ENCODE measurements at regions not wholly inside any gene's neighbourhood (a gene's known extent, or its start where the extent isn't known, plus 50 kb on each side); places are given as distances from the start of the nearest gene placed in this dataset.
"Not testable (repeated sequence)": the region's sequence is repeated elsewhere in the genome, so short reads cannot be mapped to it uniquely, and the experiment has no call there.

DNA sequence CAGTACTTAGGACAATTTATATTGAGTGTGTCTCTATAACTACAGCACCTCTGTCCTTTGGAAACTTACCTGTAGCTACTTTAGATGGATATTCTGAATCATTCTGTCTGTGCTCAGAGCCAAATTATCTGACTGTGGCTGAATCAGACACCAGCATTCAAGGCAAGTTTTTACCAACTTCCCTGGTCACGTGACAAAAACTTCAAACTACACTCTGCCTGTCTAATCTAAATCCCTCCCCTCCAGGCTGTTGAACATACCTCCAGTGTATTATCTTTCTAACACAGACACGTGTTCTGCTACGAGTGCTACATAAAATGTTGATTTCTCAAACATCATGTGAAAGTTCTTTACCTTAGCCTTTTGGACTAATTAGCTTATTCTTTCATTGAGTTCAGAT, 641.2 kb upstream of the CPEB2 start:
- DNase-seq (ENCODE audit: low read depth in 2 of 2) = no peak

DNA sequence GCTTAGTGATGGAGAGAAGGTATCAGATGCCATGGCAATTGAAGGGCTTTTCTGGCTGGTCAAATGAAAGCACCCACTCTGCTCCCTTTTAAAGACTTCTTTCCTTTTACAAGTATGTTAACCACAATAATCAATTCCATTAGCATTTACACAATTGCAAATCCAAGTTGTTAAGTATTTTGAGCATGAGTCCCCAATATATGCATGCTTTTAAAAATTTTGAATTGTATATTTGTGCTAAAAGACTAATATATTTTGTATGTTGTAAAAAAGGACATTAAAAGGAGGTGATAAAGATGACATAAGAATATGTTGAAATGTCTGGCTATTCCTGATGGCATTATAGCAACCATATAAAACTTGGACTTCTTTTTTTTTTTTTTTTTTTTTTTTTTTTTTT, 639.9 kb upstream of the CPEB2 start:
- DNase-seq (ENCODE audit: low read depth in 2 of 2) = no peak

GRCh38 chr4:14364953-14365536, 637.2 kb upstream of the CPEB2 start:
- no peak for DNase-seq (ENCODE audit: low read depth in 2 of 2)

DNA sequence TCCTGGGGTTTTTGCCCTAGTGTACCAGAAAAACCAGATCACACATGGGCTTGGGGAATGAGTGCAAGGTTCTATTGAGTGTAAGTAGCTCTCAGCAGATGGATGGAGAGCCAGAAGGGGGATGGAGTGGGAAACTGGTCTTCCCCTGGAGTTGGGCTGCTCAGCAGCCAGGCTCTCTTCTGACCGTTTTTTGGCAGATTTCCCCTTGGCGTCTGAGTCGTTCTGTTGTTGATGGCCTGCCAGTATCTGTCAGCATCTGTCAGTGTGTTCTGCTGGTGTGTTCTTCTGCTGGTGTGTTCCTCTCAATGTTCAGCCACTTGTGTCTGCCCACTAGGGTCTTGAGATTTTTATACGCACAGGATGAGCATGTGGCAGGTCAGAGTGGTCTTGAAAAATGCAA, 633.9 kb upstream of the CPEB2 start:
- no peak for DNase-seq (ENCODE audit: low read depth in 2 of 2)

- DNase-seq (ENCODE audit: low read depth in 2 of 2) = no peak
These were observed 631.1 kb upstream of the CPEB2 start for GRCh38 chr4:14371131-14371530.

GRCh38 chr4:14375816-14376215, 626.5 kb upstream of the CPEB2 start:
- no peak for DNase-seq (ENCODE audit: low read depth in 2 of 2)

DNA sequence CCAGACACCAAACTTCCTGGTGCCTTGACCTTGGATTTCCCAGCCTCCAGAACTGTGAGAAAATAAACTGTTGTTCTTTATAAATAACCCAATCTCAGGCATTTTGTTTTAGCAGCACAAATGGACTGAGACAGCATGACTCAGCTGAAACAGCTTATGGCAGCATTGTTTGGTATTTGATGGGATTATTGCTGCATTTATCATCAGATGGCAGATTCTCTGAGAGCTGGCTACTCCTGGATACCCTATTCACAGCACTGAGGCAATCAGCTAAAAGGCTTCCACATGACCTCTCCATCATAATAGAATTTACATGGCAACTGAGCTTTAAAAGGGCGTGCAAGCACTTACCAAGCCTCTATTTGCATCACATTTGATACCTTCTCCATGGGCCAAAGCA, 623.1 kb upstream of the CPEB2 start:
- DNase-seq (ENCODE audit: low read depth in 2 of 2) = no peak

- DNase-seq (ENCODE audit: low read depth in 2 of 2) = no peak
These were observed 618.6 kb upstream of the CPEB2 start for GRCh38 chr4:14383652-14384051.

DNA sequence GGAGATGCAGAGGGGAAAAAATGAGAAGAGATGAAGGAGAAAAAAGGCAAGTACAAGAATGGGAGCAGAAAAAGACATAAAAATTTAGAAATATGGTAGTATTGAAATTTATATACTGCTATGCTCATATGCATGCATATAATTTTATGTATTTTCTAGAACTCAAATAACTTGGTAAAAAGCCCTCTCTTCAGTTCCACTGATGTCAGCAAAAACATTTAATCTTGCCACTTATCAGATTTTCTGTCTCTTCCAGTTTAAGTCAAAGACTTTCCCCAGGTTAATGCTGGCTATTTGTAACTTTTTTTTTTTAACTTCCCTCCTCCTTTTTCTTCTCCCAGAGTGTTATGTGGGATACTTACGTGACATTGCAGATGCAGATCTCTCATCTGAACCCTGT, 617.5 kb upstream of the CPEB2 start:
- no peak for DNase-seq (ENCODE audit: low read depth in 2 of 2)

DNA sequence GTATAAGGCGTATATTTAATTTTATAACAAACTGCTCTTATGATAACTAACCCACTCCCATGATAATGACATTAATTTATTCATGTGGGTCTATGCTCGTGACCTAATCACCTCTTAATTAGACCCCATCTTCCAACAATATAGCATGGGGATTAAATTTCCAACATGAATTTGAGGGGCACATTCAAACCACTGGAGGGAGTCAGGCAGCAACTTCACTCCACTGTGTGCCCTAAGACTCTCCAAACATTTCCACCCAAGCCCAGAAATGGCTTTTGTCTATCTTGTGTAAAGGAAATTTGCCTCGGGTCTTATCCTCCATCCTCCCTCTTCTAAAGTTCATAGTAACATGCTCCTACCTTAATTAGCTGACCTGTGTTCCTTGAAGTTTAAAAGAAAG, 616.1 kb upstream of the CPEB2 start:
- DNase-seq (ENCODE audit: low read depth in 2 of 2) = no peak

DNA sequence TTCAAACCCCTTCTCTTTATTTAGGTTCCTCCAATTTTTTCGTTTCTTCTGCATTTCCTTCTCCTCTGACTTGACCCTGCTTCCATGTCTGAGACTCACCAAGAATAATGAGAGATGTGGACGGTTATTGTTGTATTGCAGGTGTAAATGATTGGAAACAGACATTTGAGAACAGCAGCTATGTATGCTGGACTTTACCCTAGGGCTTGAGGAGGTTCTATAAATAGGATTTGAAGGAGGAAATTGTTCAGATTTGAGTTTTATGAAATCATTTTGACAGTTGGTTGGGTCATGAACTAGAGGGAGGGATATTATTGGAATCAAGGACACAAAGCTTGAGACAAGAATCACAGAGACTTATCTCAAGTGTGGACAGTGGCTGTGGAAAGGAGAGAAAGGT, 614.6 kb upstream of the CPEB2 start:
- DNase-seq (ENCODE audit: low read depth in 2 of 2) = no peak

DNA sequence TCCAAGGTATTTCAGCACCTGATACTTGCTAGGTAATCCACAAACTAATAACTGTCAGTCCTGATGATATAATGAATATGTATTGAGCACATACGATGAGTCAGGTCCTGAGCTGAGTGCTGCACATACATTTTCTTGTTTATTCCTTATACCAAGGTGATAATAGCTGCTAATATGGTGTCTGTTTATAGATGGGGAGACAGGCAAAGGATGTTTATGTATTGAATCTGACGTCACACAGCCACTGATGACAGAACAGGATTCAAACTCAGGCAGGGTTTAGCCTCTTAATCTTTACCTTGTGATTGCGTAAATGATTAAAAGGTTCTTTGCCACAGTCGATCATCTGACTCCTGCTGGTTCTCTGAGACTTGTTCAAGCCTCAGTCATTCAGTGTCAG, 609.9 kb upstream of the CPEB2 start:
- DNase-seq (ENCODE audit: low read depth in 2 of 2) = no peak

DNA sequence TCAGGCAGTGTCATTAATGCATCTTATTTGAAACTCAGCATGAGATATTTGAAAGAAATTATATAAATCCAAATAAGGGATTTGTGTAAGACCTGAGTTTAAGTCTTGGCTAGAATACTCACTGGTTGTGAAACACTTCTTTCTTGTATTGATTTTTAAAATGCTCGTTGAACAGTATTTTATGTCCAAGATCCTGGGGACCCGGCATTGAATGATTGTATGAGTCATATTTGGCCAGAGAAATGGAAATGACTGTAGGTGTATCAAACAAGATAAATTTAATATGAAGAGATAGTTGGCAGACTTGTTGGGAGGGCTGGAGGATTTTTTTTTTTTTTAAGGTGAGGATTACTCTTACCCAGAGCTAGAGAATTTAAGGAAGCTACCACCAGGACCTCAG, 606.1 kb upstream of the CPEB2 start:
- DNase-seq (ENCODE audit: low read depth in 2 of 2) = no peak

GRCh38 chr4:14399848-14400247, 602.4 kb upstream of the CPEB2 start:
- DNase-seq (ENCODE audit: low read depth in 2 of 2) = no peak

DNA sequence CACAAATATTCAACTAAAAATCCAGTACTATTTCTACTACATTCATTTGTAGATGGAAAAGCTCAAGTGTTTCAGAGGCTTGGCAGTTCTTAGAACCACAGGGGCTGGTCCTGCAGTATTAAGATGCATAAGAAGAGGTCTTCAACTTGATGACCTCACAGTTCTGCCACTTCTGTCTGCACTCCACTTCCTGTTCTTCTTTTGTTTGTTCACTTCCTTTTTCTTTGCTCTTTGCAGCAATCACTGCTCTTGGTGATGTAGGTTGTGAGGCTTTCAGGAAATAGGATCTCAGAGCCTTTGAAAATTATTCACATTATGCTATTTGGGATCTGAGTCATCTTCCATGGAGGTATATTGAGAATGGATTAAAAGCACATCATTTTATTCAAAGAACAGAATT, 602.0 kb upstream of the CPEB2 start:
- no peak for DNase-seq (ENCODE audit: low read depth in 2 of 2)

GRCh38 chr4:14403132-14403531, 599.1 kb upstream of the CPEB2 start:
- DNase-seq (ENCODE audit: low read depth in 2 of 2) = no peak

- DNase-seq (ENCODE audit: low read depth in 2 of 2) = no peak
These were observed 597.6 kb upstream of the CPEB2 start for GRCh38 chr4:14404730-14405129.

DNA sequence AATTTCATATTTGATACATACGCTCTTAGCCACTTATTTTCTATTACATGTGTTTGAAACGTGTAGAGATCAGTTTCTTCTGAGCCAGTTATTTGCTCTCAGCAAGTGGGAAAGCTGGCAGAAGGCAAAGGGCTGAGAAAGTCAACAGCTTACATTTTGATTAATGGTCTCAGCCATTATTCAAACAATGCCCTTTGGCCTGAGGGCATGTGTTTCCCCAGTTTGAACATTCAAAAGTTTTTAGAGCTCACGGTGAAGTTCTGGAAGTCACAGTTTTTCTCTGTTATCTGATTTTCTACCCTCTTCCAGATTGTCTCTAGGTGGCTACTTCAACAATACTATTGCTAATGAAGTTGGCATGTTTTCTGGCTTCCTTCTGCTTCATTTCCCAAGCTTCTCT, 591.8 kb upstream of the CPEB2 start:
- no peak for DNase-seq (ENCODE audit: low read depth in 2 of 2)

DNA sequence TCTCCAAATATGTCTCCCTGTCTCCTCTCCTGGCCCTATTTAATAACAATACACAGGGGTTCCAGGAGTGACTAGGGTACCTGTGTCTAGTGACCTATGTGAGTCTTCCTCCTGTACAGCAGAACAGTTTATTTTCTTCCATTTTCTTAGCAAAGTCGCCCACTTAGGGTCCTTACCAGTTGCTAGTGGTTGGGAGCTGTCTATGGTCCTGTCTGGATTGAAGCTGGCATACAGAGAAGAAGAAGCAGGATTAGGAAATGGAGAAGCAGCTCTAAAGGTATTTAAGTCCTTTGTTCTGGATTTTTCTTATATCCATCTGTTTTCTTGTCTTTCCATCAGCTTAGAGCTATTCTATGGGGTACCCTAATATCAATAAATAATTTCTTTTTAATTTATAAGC, 587.1 kb upstream of the CPEB2 start:
- DNase-seq (ENCODE audit: low read depth in 2 of 2) = no peak

- DNase-seq (ENCODE audit: low read depth in 2 of 2) = no peak
These were observed 582.8 kb upstream of the CPEB2 start for GRCh38 chr4:14419516-14419915.

DNA sequence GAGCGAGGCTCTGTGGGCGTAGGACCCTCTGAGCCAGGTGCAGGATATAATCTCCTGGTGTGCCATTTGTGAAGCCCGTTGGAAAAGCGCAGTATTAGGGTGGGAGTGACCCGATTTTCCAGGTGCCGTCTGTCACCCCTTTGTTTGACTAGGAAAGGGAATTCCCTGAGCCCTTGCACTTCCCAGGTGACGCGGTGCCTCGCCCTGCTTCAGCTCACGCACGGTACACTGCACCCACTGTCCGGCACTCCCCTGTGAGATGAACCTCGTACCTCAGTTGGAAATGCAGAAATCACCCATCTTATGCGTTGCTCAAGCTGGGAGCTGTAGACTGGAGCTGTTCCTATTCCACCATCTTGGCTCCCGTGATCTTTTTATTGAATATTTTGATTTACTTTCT, 576.0 kb upstream of the CPEB2 start:
- not testable (repeated sequence) for DNase-seq (ENCODE audit: low read depth in 2 of 2)

- DNase-seq (ENCODE audit: low read depth in 2 of 2) = no peak
These were observed 574.2 kb upstream of the CPEB2 start for GRCh38 chr4:14428125-14428524.

- no peak for DNase-seq (ENCODE audit: low read depth in 2 of 2)
These were observed 570.8 kb upstream of the CPEB2 start for GRCh38 chr4:14431155-14432134.

Measured in stimulated activated CD4-positive, alpha-beta T cell treated with anti-CD3 and anti-CD28 coated beads, Interleukin-1b, Interleukin-23, amount 100 ng/mL, for 1 hour (primary cell).